HL-60 (cell line): ENCODE measurements at regions not wholly inside any gene's neighbourhood (a gene's known extent, or its start where the extent isn't known, plus 50 kb on each side); places are given as distances from the start of the nearest gene placed in this dataset.
"Not testable (repeated sequence)": the region's sequence is repeated elsewhere in the genome, so short reads cannot be mapped to it uniquely, and the experiment has no call there.

Source experiments
- DNase-seq, 2 experiments: peaks; one replicate each; pipeline ENCODE4 v3.0.0-alpha.2; 2010 to 2020; ENCODE audit warnings: low read depth in 1 of 2, low spot score in 1 of 2
- H3K27ac ChIP-seq: fragments of 250-450 bp; sonication (Bioruptor Pico); replicated peaks from 2 replicates; pipeline ENCODE4 v1.5.1; 2020; ENCODE audit warnings: mild to moderate bottlenecking, moderate library complexity
- H3K27me3 ChIP-seq: fragments of 250-450 bp; sonication (Bioruptor Pico); 2 replicates; pipeline ENCODE4 v1.5.1; 2021; ENCODE audit warnings: mild to moderate bottlenecking, moderate library complexity; ENCODE audit not compliant: insufficient read depth, poor library complexity, severe bottlenecking
- H3K4me3 ChIP-seq: replicated peaks from 2 replicates; pipeline ENCODE4 v1.5.1; 2011; ENCODE audit warnings: mild to moderate bottlenecking, control low read depth, low read length; ENCODE audit not compliant: insufficient read depth
- CTCF ChIP-seq: IDR thresholded peaks from one replicate; pipeline ENCODE4 v1.5.1; 2011; ENCODE audit warnings: low read length, control low read depth, inconsistent platforms; ENCODE audit not compliant: insufficient read depth
- GABPA ChIP-seq: IDR thresholded peaks from 2 replicates; pipeline ENCODE4 v1.6.1; 2012; ENCODE audit warnings: low read depth
- POLR2AphosphoS5 ChIP-seq: IDR thresholded peaks from 2 replicates; pipeline ENCODE4 v1.6.1; 2012; ENCODE audit warnings: low read depth
- REST ChIP-seq: IDR thresholded peaks from 2 replicates; pipeline ENCODE4 v1.6.1; 2012; ENCODE audit warnings: low read depth; ENCODE audit not compliant: insufficient replicate concordance
- SPI1 ChIP-seq: IDR thresholded peaks from 2 replicates; pipeline ENCODE4 v1.6.1; 2012; ENCODE audit warnings: low read depth, mild to moderate bottlenecking, borderline replicate concordance

- TF ChIP-seq POLR2AphosphoS5, result no peak
- TF ChIP-seq CTCF, result no peak
- TF ChIP-seq GABPA, result no peak
- TF ChIP-seq SPI1, result no peak
- no peak for TF ChIP-seq REST
- Histone ChIP-seq H3K27me3 (no peaks in the 10 kb centered on the region), H3K27ac (no peak overlapping the region), H3K4me3 (no peak overlapping the region)
- no peak for DNase-seq
Measured at GRCh38 chr5:26343801-26344325, 694.5 kb downstream of the CDH9 start.

- H3K27me3 ChIP-seq, result no peaks in the 10 kb centered on the region
- H3K27ac ChIP-seq, result no peak overlapping the region
- no peak overlapping the region for H3K4me3 ChIP-seq
- peak; percentile 51; the same call in 1 of the 2 replicates for TF ChIP-seq SPI1
- no peak for TF ChIP-seq POLR2AphosphoS5
- DNase-seq, result peak in 1 of 2 experiments; percentile 6
Measured at GRCh38 chr5:26339576-26339975, 698.8 kb downstream of the CDH9 start.

GRCh38 chr5:26329562-26330189 lies 708.7 kb downstream of the CDH9 start:
- H3K27ac ChIP-seq, result no peak overlapping the region
- H3K4me3 ChIP-seq, result no peak overlapping the region
- DNase-seq, result no peak
- TF ChIP-seq CTCF, result peak; percentile 9
- TF ChIP-seq SPI1, result no peak
- H3K27me3 ChIP-seq, result no peaks in the 10 kb centered on the region

GRCh38 chr5:26326153-26326759 lies 712.1 kb downstream of the CDH9 start:
- Histone ChIP-seq H3K27ac (no peak overlapping the region), H3K27me3 (no peaks in the 10 kb centered on the region), H3K4me3 (no peak overlapping the region)
- DNase-seq, result no peak
- TF ChIP-seq GABPA (no peak), POLR2AphosphoS5 (no peak), REST (no peak), SPI1 (no peak), CTCF (no peak)

GRCh38 chr5:26325432-26325831 lies 713.0 kb downstream of the CDH9 start:
- not testable (repeated sequence) for H3K27me3 ChIP-seq, H3K4me3 ChIP-seq, H3K27ac ChIP-seq
- peak in 1 of 2 experiments; percentile 27 for DNase-seq

- not testable (repeated sequence) for H3K27ac ChIP-seq, H3K27me3 ChIP-seq, DNase-seq, H3K4me3 ChIP-seq
Measured at GRCh38 chr5:26324273-26324895, 714.0 kb downstream of the CDH9 start.
